Uterus (tissue), 2 donors: ENCODE measurements at regions not wholly inside any gene's neighbourhood (a gene's known extent, or its start where the extent isn't known, plus 50 kb on each side); places are given as distances from the start of the nearest gene placed in this dataset.

Source experiments
- POLR2A ChIP-seq, 2 donors: fragments of 450-650 bp; IDR thresholded peaks; one replicate each; pipeline ENCODE4 v1.6.1; 2016; ENCODE audit warnings: antibody characterized with exemption in 2 of 2, mild to moderate bottlenecking in 1 of 2, moderate library complexity in 1 of 2
- TF ChIP-seq, protein P1 (sequence below), 4 experiments: fragments of 200-600 bp in 2 of 4; fragments of 450-650 bp in 2 of 4; sonication (generic) in 2 of 4; IDR thresholded peaks; one replicate each; pipeline ENCODE4 v1.5.1; 2016 to 2019; ENCODE audit warnings: antibody characterized with exemption in 4 of 4, mild to moderate bottlenecking in 2 of 4, moderate library complexity in 1 of 4

DNA sequence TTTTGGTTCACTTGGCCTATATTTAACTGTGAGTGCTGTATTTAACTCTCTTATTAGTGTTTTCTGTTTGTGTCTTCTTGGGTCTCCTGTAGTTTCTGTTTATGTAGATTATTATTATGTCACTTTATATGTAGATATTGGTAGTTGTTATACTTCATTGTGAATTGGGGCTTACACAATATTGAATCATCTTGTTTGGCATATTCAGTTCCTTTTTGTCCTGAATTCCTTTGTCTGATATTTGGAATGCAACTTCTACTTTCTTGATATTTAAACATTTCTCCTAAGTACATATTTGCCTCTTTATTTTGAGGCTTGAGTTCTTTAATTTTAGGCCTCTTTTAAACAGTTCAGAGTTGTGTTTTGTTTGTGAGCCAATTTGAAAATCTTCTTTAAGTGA, 544.8 kb upstream of the ADGRL3 start:
- TF ChIP-seq POLR2A (IDR thresholded peaks at IDR 0.05) = no peak
- TF ChIP-seq, protein P1, sequence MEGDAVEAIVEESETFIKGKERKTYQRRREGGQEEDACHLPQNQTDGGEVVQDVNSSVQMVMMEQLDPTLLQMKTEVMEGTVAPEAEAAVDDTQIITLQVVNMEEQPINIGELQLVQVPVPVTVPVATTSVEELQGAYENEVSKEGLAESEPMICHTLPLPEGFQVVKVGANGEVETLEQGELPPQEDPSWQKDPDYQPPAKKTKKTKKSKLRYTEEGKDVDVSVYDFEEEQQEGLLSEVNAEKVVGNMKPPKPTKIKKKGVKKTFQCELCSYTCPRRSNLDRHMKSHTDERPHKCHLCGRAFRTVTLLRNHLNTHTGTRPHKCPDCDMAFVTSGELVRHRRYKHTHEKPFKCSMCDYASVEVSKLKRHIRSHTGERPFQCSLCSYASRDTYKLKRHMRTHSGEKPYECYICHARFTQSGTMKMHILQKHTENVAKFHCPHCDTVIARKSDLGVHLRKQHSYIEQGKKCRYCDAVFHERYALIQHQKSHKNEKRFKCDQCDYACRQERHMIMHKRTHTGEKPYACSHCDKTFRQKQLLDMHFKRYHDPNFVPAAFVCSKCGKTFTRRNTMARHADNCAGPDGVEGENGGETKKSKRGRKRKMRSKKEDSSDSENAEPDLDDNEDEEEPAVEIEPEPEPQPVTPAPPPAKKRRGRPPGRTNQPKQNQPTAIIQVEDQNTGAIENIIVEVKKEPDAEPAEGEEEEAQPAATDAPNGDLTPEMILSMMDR (IDR thresholded peaks at IDR 0.05) = no peak
